ENCODE measurements at regions not wholly inside any gene's neighbourhood (a gene's known extent, or its start where the extent isn't known, plus 50 kb on each side); places are given as distances from the start of the nearest gene placed in this dataset.
"Not testable (repeated sequence)": the region's sequence is repeated elsewhere in the genome, so short reads cannot be mapped to it uniquely, and the experiment has no call there.

DNA sequence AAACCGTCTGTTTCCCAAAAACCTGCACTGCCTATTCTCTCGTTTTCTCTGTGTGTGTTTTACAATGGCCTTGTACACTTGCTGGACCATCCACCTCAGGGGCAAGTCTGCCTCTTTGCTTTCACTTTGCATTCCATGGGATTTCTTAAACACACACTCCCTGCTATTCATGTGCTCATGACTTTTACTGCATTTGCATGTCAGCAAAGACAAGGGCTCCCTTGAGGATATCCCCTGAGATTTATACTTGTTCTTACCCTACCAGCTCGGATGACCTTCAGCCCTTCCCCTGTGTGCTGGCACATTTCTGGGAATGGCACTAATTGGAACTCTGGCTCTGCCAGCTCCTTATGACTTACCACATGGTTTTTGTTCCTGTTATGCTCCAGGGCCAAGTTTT lies 386.9 kb downstream of the AMY1C start:
- no peaks in the 10 kb centered on the region for H3K36me3 Mint-ChIP-seq (ENCODE audit: low read depth)
- peaks cover 18% of the 10 kb centered on the region for H3K9me3 Mint-ChIP-seq
- H3K27ac Mint-ChIP-seq = no peak overlapping the region
- no peaks in the 10 kb centered on the region for H3K27me3 Mint-ChIP-seq (ENCODE audit: low read depth)
- no peak overlapping the region for H3K4me3 Mint-ChIP-seq
- H3K4me1 Mint-ChIP-seq (ENCODE audit: low read depth) = no peaks in the 10 kb centered on the region
- no peak for DNase-seq (ENCODE audit: low spot score)

GRCh38 chr1:104156738-104157137 lies 407.0 kb downstream of the AMY1C start:
- no peak for DNase-seq (ENCODE audit: low spot score)
- Mint-ChIP-seq H3K9me3 (peaks cover 20% of the 10 kb centered on the region), H3K4me3 (no peak overlapping the region), H3K36me3 (ENCODE audit: low read depth) (no peaks in the 10 kb centered on the region), H3K27ac (no peak overlapping the region), H3K27me3 (ENCODE audit: low read depth) (no peaks in the 10 kb centered on the region), H3K4me1 (ENCODE audit: low read depth) (no peaks in the 10 kb centered on the region)

- H3K27me3 Mint-ChIP-seq (ENCODE audit: low read depth) = no peaks in the 10 kb centered on the region
- H3K27ac Mint-ChIP-seq = no peak overlapping the region
- H3K4me3 Mint-ChIP-seq = no peak overlapping the region
- H3K4me1 Mint-ChIP-seq (ENCODE audit: low read depth) = no peaks in the 10 kb centered on the region
- no peak for DNase-seq (ENCODE audit: low spot score)
- peaks cover 21% of the 10 kb centered on the region for H3K9me3 Mint-ChIP-seq
- H3K36me3 Mint-ChIP-seq (ENCODE audit: low read depth) = no peaks in the 10 kb centered on the region
These were observed 414.3 kb downstream of the AMY1C start for GRCh38 chr1:104163912-104164476.

GRCh38 chr1:104172243-104172681 lies 422.6 kb downstream of the AMY1C start:
- peaks cover 18% of the 10 kb centered on the region for H3K9me3 Mint-ChIP-seq
- no peak overlapping the region for H3K4me3 Mint-ChIP-seq
- no peaks in the 10 kb centered on the region for H3K36me3 Mint-ChIP-seq (ENCODE audit: low read depth)
- no peak for DNase-seq (ENCODE audit: low spot score)
- H3K27ac Mint-ChIP-seq = no peak overlapping the region
- no peaks in the 10 kb centered on the region for H3K27me3 Mint-ChIP-seq (ENCODE audit: low read depth)
- H3K4me1 Mint-ChIP-seq (ENCODE audit: low read depth) = no peaks in the 10 kb centered on the region

DNA sequence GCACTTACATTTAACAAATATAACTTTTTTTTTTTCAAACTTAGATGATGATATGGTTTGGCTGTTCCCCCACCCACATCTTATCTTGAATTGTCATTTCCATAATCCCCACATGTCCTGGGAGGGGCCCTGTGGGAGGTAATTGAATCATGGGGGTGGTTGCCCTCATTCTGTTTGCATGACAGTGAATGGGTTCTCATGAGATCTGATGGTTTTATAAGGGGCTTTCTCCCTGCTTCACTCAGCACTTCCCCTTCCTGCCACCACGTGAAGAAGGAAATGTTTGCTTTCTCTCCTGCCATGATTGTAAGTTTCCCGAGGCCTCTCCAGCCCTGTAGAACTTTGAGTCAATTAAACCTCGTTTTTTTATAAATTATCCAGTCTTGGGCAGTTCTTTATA lies 432.6 kb downstream of the AMY1C start:
- H3K27me3 Mint-ChIP-seq (ENCODE audit: low read depth) = no peaks in the 10 kb centered on the region
- H3K9me3 Mint-ChIP-seq = peaks cover 13% of the 10 kb centered on the region
- H3K36me3 Mint-ChIP-seq (ENCODE audit: low read depth) = no peaks in the 10 kb centered on the region
- no peaks in the 10 kb centered on the region for H3K4me1 Mint-ChIP-seq (ENCODE audit: low read depth)
- H3K27ac Mint-ChIP-seq = no peak overlapping the region
- no peak overlapping the region for H3K4me3 Mint-ChIP-seq
- DNase-seq (ENCODE audit: low spot score) = no peak

- Mint-ChIP-seq H3K4me3 (no peak overlapping the region), H3K36me3 (ENCODE audit: low read depth) (no peaks in the 10 kb centered on the region), H3K27ac (no peak overlapping the region), H3K9me3 (peaks cover 6% of the 10 kb centered on the region), H3K27me3 (ENCODE audit: low read depth) (no peaks in the 10 kb centered on the region), H3K4me1 (ENCODE audit: low read depth) (no peaks in the 10 kb centered on the region)
- DNase-seq (ENCODE audit: low spot score) = no peak
These were observed 439.5 kb downstream of the AMY1C start for GRCh38 chr1:104189207-104189606.

DNA sequence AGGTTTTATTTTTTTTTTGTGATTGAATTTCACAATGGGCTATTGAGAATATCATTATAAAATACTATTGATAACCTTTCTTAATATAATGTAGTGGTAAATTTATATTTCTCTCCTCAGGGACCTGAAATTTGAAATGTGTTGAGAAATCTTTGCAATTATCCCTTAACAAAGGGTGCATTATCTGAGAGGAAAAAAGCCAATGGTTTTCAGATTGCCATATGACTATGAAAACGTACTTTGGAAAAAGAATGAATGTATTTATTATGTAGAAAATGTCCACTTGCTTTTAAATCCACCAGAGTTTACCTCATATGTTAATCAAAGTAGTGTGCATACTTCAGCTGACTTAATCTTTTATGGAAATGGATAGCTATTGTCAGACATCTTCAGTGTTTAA lies 441.1 kb downstream of the AMY1C start:
- Mint-ChIP-seq H3K9me3 (peaks cover 11% of the 10 kb centered on the region), H3K27me3 (ENCODE audit: low read depth) (no peaks in the 10 kb centered on the region), H3K4me1 (ENCODE audit: low read depth) (no peaks in the 10 kb centered on the region), H3K27ac (no peak overlapping the region), H3K4me3 (no peak overlapping the region), H3K36me3 (ENCODE audit: low read depth) (no peaks in the 10 kb centered on the region)
- DNase-seq (ENCODE audit: low spot score) = no peak

GRCh38 chr1:104195395-104195794 lies 445.7 kb downstream of the AMY1C start:
- H3K9me3 Mint-ChIP-seq = peaks cover 18% of the 10 kb centered on the region
- no peak overlapping the region for H3K4me3 Mint-ChIP-seq
- no peaks in the 10 kb centered on the region for H3K4me1 Mint-ChIP-seq (ENCODE audit: low read depth)
- H3K36me3 Mint-ChIP-seq (ENCODE audit: low read depth) = no peaks in the 10 kb centered on the region
- no peak for DNase-seq (ENCODE audit: low spot score)
- no peak overlapping the region for H3K27ac Mint-ChIP-seq
- no peaks in the 10 kb centered on the region for H3K27me3 Mint-ChIP-seq (ENCODE audit: low read depth)

DNA sequence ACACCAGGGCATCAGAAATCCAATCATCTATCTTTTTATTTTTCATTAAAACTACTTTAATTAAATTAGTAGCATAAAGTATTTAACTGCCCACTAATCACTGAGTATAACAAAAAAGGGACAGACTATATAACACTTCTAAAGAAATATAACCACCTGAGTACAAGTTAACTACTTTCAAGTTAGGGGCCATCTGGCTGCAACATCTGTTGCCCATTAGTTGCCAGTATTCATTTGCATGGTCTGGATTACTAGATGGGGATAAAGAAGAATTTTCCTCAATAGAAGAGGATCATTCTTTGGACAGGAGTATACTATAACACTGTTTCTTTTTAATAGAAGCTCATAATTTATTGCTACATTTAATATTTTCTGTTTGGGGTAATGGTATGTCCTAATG lies 446.4 kb downstream of the AMY1C start:
- H3K9me3 Mint-ChIP-seq = peaks cover 22% of the 10 kb centered on the region
- H3K4me3 Mint-ChIP-seq = no peak overlapping the region
- no peaks in the 10 kb centered on the region for H3K4me1 Mint-ChIP-seq (ENCODE audit: low read depth)
- no peaks in the 10 kb centered on the region for H3K36me3 Mint-ChIP-seq (ENCODE audit: low read depth)
- H3K27me3 Mint-ChIP-seq (ENCODE audit: low read depth) = no peaks in the 10 kb centered on the region
- no peak overlapping the region for H3K27ac Mint-ChIP-seq
- no peak for DNase-seq (ENCODE audit: low spot score)

DNA sequence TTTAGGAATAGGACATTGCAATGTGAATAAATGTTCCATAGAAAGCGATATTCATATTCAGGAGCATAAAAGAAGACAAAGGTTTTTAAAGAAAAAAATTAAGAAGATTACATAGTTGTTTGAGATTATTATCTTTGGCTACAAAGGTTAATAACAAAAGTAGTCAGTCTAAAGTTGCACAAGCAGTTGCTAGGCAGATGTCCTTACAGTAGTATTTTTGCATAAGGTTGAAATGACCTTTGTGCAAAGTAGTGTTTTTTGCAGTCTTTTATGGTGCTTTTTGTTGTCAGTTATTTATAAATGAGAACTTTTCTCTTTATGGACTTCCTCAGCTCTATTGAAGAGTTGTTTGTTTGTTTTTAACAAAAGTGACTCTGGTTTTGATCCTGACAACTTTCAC lies 447.8 kb downstream of the AMY1C start:
- DNase-seq (ENCODE audit: low spot score) = no peak
- Mint-ChIP-seq H3K9me3 (peaks cover 17% of the 10 kb centered on the region), H3K27ac (no peak overlapping the region), H3K4me3 (no peak overlapping the region), H3K27me3 (ENCODE audit: low read depth) (no peaks in the 10 kb centered on the region), H3K36me3 (ENCODE audit: low read depth) (no peaks in the 10 kb centered on the region), H3K4me1 (ENCODE audit: low read depth) (no peaks in the 10 kb centered on the region)

DNA sequence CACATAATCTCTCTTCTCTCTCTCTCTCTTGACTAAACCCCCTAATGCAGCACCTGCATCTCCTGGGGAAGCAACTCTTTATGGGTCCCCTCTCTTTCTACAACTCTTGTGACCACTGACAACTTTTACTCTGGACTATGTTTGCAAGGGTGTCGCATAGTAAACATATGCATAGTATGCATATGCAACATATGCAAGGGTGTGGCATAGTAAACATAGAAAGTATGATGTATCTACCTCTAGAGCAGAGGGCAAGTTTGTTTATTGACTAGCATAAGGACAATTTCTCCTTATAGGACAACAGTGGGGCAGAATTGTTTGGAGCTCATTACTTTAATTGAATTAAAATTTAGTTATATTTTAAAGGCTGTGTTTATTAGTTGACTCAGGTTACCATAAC lies 462.5 kb downstream of the AMY1C start:
- H3K9me3 Mint-ChIP-seq = peaks cover 25% of the 10 kb centered on the region
- no peaks in the 10 kb centered on the region for H3K36me3 Mint-ChIP-seq (ENCODE audit: low read depth)
- H3K27ac Mint-ChIP-seq = no peak overlapping the region
- H3K4me3 Mint-ChIP-seq = no peak overlapping the region
- H3K4me1 Mint-ChIP-seq (ENCODE audit: low read depth) = no peaks in the 10 kb centered on the region
- no peak for DNase-seq (ENCODE audit: low spot score)
- H3K27me3 Mint-ChIP-seq (ENCODE audit: low read depth) = no peaks in the 10 kb centered on the region

DNA sequence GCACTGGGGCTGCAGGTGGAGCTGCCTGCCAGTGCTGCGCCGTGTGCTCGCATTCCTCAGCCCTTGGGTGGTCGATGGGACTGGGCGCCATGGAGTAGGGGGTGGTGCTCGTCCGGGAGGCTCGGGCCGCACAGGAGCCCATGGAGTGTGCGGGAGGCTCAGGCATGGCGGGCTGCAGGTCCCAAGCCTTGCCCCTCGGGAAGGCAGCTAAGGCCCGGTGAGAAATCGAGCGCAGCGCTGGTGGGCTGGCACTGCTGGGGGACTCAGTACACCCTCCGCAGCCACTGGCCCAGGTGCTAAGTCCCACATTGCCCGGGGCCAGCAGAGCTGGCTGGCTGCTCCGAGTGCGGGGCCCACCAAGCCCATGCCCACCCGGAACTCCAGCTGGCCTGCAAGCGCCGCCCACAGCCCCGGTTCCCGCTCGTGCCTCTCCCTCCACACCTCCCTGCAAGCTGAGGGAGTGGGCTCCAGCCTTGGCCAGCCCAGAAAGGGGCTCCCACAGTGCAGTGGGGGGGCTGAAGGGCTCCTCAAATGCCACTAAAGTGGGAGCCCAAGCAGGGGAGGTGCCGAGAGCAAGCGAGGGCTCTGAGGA lies 467.8 kb downstream of the AMY1C start:
- not testable (repeated sequence) for H3K4me3 Mint-ChIP-seq; H3K27me3 Mint-ChIP-seq (ENCODE audit: low read depth); DNase-seq (ENCODE audit: low spot score); H3K36me3 Mint-ChIP-seq (ENCODE audit: low read depth); H3K4me1 Mint-ChIP-seq (ENCODE audit: low read depth); H3K27ac Mint-ChIP-seq
- peaks cover 41% of the 10 kb centered on the region for H3K9me3 Mint-ChIP-seq

DNA sequence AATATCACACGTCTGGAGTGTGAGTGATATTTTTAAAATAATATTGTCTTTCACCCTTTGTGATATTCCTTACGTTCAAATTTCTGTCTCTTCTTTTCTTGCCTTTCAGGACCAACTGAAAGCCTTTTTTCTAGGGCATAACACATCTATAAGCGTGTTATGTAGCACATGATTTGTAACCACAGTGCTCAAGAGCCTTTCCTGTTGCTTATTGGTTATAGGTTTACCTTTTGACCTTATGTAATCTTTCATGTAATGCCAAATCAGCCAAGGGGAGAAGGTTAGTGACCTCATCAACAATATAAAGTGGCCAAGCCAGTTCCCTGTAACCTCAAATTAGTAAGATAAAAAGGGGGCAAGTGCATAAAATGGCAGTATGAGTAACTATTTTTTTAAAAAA lies 480.2 kb downstream of the AMY1C start:
- no peaks in the 10 kb centered on the region for H3K4me1 Mint-ChIP-seq (ENCODE audit: low read depth)
- H3K9me3 Mint-ChIP-seq = peaks cover 12% of the 10 kb centered on the region
- H3K27ac Mint-ChIP-seq = no peak overlapping the region
- H3K4me3 Mint-ChIP-seq = no peak overlapping the region
- H3K36me3 Mint-ChIP-seq (ENCODE audit: low read depth) = no peaks in the 10 kb centered on the region
- no peak for DNase-seq (ENCODE audit: low spot score)
- H3K27me3 Mint-ChIP-seq (ENCODE audit: low read depth) = no peaks in the 10 kb centered on the region

GRCh38 chr1:104231676-104232075 lies 482.0 kb downstream of the AMY1C start:
- Mint-ChIP-seq H3K4me1 (ENCODE audit: low read depth) (no peaks in the 10 kb centered on the region), H3K9me3 (peaks cover 16% of the 10 kb centered on the region), H3K27me3 (ENCODE audit: low read depth) (no peaks in the 10 kb centered on the region), H3K36me3 (ENCODE audit: low read depth) (no peaks in the 10 kb centered on the region), H3K27ac (no peak overlapping the region), H3K4me3 (no peak overlapping the region)
- DNase-seq (ENCODE audit: low spot score) = no peak

- Mint-ChIP-seq H3K9me3 (peaks cover 19% of the 10 kb centered on the region), H3K27me3 (ENCODE audit: low read depth) (no peaks in the 10 kb centered on the region)
- no peak for DNase-seq (ENCODE audit: low spot score)
These were observed 485.4 kb downstream of the AMY1C start for GRCh38 chr1:104235141-104235540.

More at GRCh38 chr1:104235141-104235540, 485.4 kb downstream of the AMY1C start:
- H3K4me1 Mint-ChIP-seq (ENCODE audit: low read depth) = no peaks in the 10 kb centered on the region
- H3K27ac Mint-ChIP-seq = no peak overlapping the region
- H3K4me3 Mint-ChIP-seq = no peak overlapping the region
- H3K36me3 Mint-ChIP-seq (ENCODE audit: low read depth) = no peaks in the 10 kb centered on the region

Data from T-helper 2 cell treated with Interferon-gamma antibody and Interleukin-4, amounts not matched to agents 5 μg/mL and 100 μg/mL, for 36 hours (primary cell).